Mucosa of stomach (tissue), 1 donor: ENCODE measurements at regions not wholly inside any gene's neighbourhood (a gene's known extent, or its start where the extent isn't known, plus 50 kb on each side); places are given as distances from the start of the nearest gene placed in this dataset.

Source experiments
- H3K27me3 ChIP-seq: one replicate; pipeline ENCODE4 v1.7.0; 2013; ENCODE audit warnings: mild to moderate bottlenecking, low read length; ENCODE audit not compliant: control insufficient read depth, insufficient read depth
- H3K36me3 ChIP-seq: one replicate; pipeline ENCODE4 v1.7.0; 2013; ENCODE audit warnings: low read length; ENCODE audit not compliant: control insufficient read depth, insufficient read depth
- H3K4me1 ChIP-seq: one replicate; pipeline ENCODE4 v1.7.0; 2013; ENCODE audit warnings: mild to moderate bottlenecking, low read length; ENCODE audit not compliant: control insufficient read depth, insufficient read depth
- H3K4me3 ChIP-seq: one replicate; pipeline ENCODE4 v1.7.0; 2013; ENCODE audit warnings: low read length
- H3K9ac ChIP-seq: one replicate; pipeline ENCODE4 v1.7.0; 2013; ENCODE audit warnings: mild to moderate bottlenecking, low read length, moderate library complexity
- H3K9me3 ChIP-seq: one replicate; pipeline ENCODE4 v1.7.0; 2013; ENCODE audit warnings: mild to moderate bottlenecking, low read length, moderate library complexity; ENCODE audit not compliant: control insufficient read depth
- donor health status: Pancreatic carcinoma.

DNA sequence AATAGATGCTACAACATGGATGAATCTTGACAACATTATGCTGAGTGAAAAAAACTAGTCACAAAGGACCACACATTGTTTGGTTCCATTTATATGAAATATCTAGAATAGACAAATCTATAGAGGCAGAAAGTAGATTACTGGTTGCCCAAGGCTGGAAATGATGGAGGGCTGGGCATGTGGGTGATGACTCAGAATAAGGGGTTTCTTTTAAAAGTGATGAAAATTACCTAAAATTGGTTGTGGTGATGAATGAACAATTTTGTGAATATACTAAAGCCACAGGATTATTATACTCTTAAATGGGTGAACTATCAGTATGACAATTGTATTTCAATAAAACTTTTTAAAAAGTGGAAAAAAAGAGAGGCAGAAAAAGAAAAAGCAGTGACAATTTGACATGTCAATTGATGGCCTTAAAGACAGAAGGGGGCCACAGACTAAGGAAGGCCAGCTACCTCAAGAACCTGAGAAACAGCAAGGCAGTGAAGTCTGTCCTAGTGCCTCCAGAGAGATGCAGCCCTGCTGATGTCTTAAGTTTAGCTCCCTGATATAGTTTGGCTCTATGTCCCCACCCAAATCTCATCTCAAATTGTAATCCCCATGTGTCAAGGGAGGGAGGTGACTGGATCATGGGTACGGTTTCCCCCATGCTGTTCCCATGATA lies 182.7 kb downstream of the PIK3R1 start:
- no peaks in the 10 kb centered on the region for H3K36me3 ChIP-seq
- H3K9me3 ChIP-seq: no peaks in the 10 kb centered on the region
- no peak overlapping the region for H3K4me3 ChIP-seq
- peaks cover 21% of the 10 kb centered on the region for H3K4me1 ChIP-seq
- H3K27me3 ChIP-seq: no peaks in the 10 kb centered on the region
- no peak overlapping the region for H3K9ac ChIP-seq

DNA sequence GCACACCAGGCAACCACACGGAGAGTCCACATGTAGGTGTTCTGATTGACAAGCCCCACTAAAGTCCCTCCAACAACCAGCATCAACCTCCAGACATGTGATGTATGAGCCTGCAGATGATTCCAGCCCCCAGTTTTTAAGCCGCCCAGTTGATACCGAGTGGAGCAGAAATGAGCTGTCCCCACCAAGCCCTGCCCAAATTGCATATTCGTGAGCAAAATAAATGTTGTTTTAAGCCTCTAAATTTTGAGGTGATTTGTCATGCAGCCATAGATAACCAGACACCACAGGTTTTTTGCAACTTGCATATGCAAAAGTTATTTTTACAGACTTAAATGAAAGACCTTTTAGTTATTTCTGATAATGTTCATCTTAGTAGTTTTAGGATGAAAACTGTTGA lies 187.7 kb downstream of the PIK3R1 start:
- H3K4me3 ChIP-seq: no peak overlapping the region
- no peaks in the 10 kb centered on the region for H3K36me3 ChIP-seq
- no peaks in the 10 kb centered on the region for H3K27me3 ChIP-seq
- no peak overlapping the region for H3K9ac ChIP-seq
- no peaks in the 10 kb centered on the region for H3K9me3 ChIP-seq
- peaks cover 23% of the 10 kb centered on the region for H3K4me1 ChIP-seq

DNA sequence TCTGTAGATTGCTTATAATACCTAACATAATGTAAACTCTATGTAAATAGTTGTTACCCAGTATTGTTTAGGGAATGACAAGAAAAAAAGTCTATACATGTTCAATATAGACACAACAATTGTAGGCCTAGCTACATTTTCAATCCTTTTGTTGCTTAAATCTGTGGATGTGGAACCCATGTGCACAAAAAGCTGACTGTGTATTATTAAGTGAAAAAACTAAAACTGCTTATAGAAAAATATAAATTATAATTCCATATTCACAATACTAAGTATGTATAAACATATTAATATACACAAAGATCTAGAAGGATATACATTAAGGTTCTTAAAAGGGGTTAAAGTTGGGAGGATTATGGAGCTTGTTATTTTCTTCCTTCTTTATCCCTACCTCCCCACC lies 188.7 kb downstream of the PIK3R1 start:
- peaks cover 23% of the 10 kb centered on the region for H3K4me1 ChIP-seq
- no peak overlapping the region for H3K4me3 ChIP-seq
- no peaks in the 10 kb centered on the region for H3K27me3 ChIP-seq
- H3K36me3 ChIP-seq: no peaks in the 10 kb centered on the region
- no peaks in the 10 kb centered on the region for H3K9me3 ChIP-seq
- no peak overlapping the region for H3K9ac ChIP-seq

DNA sequence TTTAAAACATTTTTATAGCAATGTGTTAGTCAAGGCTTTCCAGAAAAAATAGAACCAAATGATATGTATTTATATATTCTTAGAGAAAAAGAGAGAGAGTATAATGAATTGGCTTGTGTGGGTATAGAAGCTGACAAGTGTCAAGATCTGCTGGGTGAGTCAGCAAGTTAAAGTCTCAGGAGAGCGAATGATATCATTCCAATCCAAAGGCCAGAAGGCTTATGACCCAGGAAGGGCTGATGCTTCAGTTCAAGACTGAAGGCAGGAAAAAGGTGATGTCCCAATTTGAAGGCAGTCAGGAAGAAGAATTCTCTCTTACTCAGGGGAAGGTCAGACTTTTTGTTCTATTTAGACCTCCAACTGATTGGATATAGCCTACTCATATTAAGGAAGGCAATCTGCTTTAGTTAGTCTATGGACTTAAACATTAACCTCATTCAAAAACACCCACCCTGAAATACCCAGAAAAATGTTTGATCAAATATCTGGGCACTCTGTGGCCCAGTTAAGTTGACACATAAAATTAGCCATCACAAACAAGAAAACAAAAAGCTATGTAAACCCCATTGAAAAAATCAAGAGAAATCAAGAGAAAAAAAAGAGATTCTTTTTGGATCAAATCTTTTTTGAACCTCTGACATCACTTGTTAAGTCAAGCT lies 189.6 kb downstream of the PIK3R1 start:
- Histone ChIP-seq H3K4me1 (peaks cover 23% of the 10 kb centered on the region), H3K36me3 (no peaks in the 10 kb centered on the region)

DNA sequence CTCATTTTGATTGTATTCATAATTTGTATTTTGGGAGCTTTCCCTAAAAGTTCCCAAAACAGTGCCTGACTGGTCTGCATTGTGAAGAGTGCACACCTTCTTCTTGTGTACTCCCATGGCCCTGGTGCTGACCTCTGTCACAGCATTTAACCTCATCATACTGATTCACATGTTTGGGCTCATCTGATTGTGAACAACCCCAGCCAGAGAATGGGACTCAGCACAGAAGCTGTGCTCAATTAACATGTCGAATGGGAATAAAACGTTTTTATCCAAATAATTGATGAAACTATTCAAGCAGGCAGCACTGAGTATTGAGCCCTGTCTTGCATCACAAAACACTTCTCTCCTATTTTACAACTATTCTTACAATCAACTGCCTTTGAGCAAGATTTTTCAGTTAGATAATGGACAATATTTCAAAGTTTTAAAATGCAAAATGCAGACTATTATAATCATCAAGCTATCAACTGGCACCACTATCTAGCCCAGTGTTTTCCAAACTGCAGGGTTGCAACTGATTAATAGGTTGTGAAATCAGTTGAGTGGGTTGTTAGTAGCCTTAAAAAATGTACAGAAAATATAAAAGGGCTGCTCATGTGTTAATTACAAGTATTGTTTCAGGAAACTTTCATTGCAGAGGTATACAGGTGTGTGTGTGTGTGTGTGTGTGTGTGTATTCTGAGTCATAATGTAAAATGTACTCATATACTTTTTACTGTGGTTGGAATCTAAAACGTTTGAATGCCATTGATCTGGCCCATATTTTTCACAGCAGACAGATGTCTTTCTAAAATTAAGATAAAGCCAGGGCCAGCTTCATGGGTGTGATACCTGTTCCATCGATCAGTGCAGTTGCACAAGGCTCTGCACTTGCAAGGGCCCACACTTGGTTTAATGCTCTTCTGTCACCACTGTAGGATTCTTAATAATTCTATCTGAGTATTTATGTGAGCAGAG lies 190.5 kb downstream of the PIK3R1 start:
- no peak overlapping the region for H3K9ac ChIP-seq
- no peak overlapping the region for H3K4me3 ChIP-seq
- no peaks in the 10 kb centered on the region for H3K27me3 ChIP-seq
- H3K4me1 ChIP-seq: peaks cover 23% of the 10 kb centered on the region
- no peaks in the 10 kb centered on the region for H3K36me3 ChIP-seq
- H3K9me3 ChIP-seq: no peaks in the 10 kb centered on the region

More for the DNA sequence above, 189.6 kb downstream of the PIK3R1 start:
- Histone ChIP-seq H3K27me3 (no peaks in the 10 kb centered on the region), H3K9me3 (no peaks in the 10 kb centered on the region), H3K4me3 (no peak overlapping the region), H3K9ac (no peak overlapping the region)

DNA sequence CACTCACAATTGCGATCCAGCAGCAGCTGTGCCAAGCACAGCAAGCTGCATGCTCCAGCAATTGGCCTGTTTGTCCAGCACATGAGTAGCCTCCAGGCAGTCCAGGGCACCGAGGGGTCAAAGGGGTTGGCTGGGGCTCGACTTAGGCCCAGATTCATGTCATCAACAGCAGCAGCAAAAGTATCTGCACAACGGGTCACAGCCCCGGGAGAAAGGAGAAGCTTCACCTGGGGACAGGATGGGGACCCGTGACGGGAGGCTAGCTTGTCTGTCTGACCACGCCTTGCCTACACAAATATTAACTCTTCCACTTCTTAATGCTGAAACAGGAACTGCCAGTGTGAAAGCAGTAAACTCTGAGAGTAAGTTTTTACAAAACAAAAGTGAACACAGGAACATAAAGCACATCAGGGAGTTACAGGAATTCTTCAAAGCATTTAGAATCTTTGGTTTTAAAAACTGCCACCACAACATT lies 191.2 kb downstream of the PIK3R1 start:
- Histone ChIP-seq H3K4me1 (peaks cover 23% of the 10 kb centered on the region), H3K36me3 (no peaks in the 10 kb centered on the region), H3K9me3 (no peaks in the 10 kb centered on the region), H3K9ac (peak overlapping the region; percentile 9), H3K27me3 (no peaks in the 10 kb centered on the region), H3K4me3 (no peak overlapping the region)

DNA sequence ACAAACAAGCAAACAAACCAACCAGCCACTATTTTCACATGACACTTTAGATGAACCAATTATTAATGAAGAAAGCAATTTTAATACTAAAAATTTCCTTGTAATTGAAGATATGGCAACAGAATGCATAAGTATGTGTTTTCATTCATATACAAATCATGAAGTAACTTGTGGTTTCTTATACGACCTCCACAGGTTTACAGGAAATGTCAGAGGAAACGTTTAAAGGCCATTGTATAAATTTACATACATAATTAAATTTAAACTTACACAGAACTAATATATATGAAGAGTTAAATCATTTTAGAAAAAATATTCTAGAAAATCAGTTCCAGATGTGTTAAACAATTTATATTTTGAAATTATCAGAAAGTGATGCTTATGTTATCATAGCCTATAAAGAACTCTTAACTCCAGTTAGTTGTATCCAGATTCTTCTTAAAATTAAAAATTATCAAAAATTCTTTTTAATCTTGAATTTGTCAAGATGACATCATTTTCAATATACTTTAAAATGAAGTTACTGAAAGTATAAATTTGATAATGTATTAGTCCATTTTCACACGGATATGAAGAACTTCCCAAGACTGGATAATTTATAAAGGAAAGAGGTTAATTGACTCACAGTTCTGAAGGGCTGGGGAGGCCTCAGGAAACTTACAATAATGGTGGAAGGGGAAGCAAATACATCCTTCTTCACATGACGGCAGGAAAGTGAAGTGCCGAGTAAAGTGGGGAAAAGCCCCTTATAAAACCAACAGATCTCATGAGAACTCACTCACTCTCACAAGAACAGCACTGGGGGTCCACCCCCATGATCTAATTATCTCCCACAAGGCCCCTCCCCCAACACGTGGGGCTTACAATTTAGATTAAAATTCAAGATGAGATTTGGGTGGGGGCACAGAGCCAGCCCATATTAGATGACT lies 192.0 kb downstream of the PIK3R1 start:
- no peaks in the 10 kb centered on the region for H3K9me3 ChIP-seq
- peaks cover 23% of the 10 kb centered on the region for H3K4me1 ChIP-seq
- no peak overlapping the region for H3K4me3 ChIP-seq
- no peaks in the 10 kb centered on the region for H3K36me3 ChIP-seq
- H3K27me3 ChIP-seq: no peaks in the 10 kb centered on the region
- H3K9ac ChIP-seq: peak overlapping the region; percentile 9

DNA sequence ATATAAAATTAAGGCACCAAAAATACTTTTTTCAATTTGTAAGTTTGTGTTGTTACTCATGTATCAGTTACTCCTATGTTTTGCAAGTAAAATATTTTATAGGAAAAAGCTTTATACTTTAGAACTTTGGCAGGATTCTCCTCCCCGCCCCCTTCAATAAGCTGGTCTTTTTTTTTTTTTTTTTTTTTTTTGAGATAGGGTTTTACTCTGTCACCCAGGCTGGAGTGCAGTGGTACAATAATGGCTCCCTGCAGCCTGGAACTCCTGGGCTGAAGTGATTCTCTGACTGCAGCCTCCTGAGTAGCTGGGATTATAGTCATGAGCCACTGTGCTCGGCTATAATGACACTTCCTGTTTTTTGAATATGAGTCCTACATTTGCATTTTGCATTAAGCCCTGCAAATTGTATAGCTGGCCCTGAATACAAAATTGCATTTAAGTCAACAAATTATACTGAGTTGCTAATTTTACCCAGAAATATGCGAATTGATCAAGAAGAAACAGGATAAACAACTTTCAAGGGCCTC lies 192.9 kb downstream of the PIK3R1 start:
- no peaks in the 10 kb centered on the region for H3K36me3 ChIP-seq

DNA sequence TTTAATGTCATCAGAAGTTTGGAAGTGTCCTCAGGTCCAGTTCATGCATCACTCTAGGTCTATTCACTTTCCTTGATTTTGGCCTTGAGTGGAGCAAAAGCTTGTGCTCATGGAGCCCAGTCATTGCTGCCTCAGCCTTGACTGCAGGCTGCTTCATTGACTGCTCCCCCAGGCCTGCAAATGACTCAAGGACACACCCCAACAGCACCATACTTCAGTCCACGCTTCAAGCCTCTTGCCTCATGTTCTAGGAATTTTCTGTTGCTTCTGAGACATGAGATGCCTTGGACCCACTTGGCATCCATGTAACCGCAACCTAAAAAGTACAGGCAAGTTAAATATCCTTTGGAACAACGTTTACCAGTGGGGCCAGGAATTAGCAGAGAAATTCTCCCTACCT lies 193.7 kb downstream of the PIK3R1 start:
- Histone ChIP-seq H3K9me3 (no peaks in the 10 kb centered on the region), H3K36me3 (no peaks in the 10 kb centered on the region), H3K4me3 (no peak overlapping the region), H3K4me1 (peaks cover 23% of the 10 kb centered on the region), H3K9ac (no peak overlapping the region), H3K27me3 (no peaks in the 10 kb centered on the region)

More for the DNA sequence above, 192.9 kb downstream of the PIK3R1 start:
- H3K27me3 ChIP-seq: no peaks in the 10 kb centered on the region
- H3K4me1 ChIP-seq: peaks cover 23% of the 10 kb centered on the region
- no peak overlapping the region for H3K4me3 ChIP-seq
- H3K9me3 ChIP-seq: no peaks in the 10 kb centered on the region
- no peak overlapping the region for H3K9ac ChIP-seq

DNA sequence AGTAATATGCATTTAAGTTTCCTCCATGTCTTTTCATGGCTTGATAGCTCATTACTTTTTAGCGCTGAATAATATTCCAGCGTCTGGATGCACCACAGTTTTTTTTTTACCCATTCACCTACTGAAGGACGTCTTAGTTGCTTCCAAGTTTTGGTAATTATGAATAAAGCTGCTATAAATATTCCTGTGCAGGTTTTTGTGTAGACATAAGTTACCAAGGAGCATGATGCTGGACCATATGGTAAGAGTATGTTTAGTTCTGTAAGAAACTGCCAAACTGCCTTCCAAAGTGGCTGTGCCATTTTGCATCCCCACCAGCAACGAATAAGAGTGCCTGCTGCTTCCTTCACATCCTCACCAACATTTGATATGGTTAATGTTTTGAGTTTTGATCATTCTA lies 195.6 kb downstream of the PIK3R1 start:
- H3K9ac ChIP-seq: no peak overlapping the region
- no peaks in the 10 kb centered on the region for H3K9me3 ChIP-seq
- peaks cover 11% of the 10 kb centered on the region for H3K4me1 ChIP-seq
- H3K27me3 ChIP-seq: no peaks in the 10 kb centered on the region
- no peaks in the 10 kb centered on the region for H3K36me3 ChIP-seq
- no peak overlapping the region for H3K4me3 ChIP-seq
